HEK293T (cell line): ENCODE measurements at regions not wholly inside any gene's neighbourhood (a gene's known extent, or its start where the extent isn't known, plus 50 kb on each side); places are given as distances from the start of the nearest gene placed in this dataset.

Experiments used
- CTCF ChIA-PET: fragments of 350-600 bp; formaldehyde crosslinking; extraction: SDS; loops from one replicate; lab custom pipeline; 2021; ENCODE audit warnings: antibody characterized with exemption, inconsistent platforms; lab: Yijun Ruan, JAX
- POLR2A ChIA-PET: fragments of 350-600 bp; formaldehyde crosslinking; extraction: SDS; loops from one replicate; lab custom pipeline; 2020; ENCODE audit warnings: antibody characterized with exemption, inconsistent platforms; lab: Yijun Ruan, JAX
- DNase-seq: peaks from one replicate; pipeline ENCODE4 v3.0.0; 2012; ENCODE audit warnings: mixed read lengths; ENCODE audit errors: extremely low spot score
- ARNT ChIP-seq: fragments of 450-650 bp; IDR thresholded peaks from 2 replicates; pipeline ENCODE4 v1.6.1; 2017; ENCODE audit warnings: mild to moderate bottlenecking
- BHLHE40 ChIP-seq: fragments of 450-650 bp; IDR thresholded peaks from 2 replicates; pipeline ENCODE4 v1.6.1; 2016; ENCODE audit warnings: mild to moderate bottlenecking, moderate library complexity, borderline replicate concordance
- CTBP1 ChIP-seq: fragments of 450-650 bp; IDR thresholded peaks from 2 replicates; pipeline ENCODE4 v1.6.1; 2016; ENCODE audit warnings: borderline replicate concordance
- ELF4 ChIP-seq: fragments of 450-650 bp; IDR thresholded peaks from 2 replicates; pipeline ENCODE4 v1.6.1; 2017; ENCODE audit warnings: antibody characterized with exemption
- FOXA1 ChIP-seq: fragments of 450-650 bp; IDR thresholded peaks from 2 replicates; pipeline ENCODE4 v1.6.1; 2016; ENCODE audit warnings: mild to moderate bottlenecking
- FOXK2 ChIP-seq: fragments of 450-650 bp; IDR thresholded peaks from 2 replicates; pipeline ENCODE4 v1.6.1; 2016; ENCODE audit warnings: mild to moderate bottlenecking
- FOXM1 ChIP-seq: fragments of 450-650 bp; IDR thresholded peaks from 2 replicates; pipeline ENCODE4 v1.6.1; 2017; ENCODE audit warnings: mild to moderate bottlenecking, borderline replicate concordance
- HDGF ChIP-seq: fragments of 450-650 bp; IDR thresholded peaks from 2 replicates; pipeline ENCODE4 v1.6.1; 2017; ENCODE audit warnings: antibody characterized with exemption, borderline replicate concordance
- L3MBTL2 ChIP-seq: fragments of 450-650 bp; conservative IDR thresholded peaks from 2 replicates; pipeline ENCODE4 v1.6.1; 2016; ENCODE audit warnings: mild to moderate bottlenecking
- LEF1 ChIP-seq: fragments of 450-650 bp; IDR thresholded peaks from 2 replicates; pipeline ENCODE4 v1.6.1; 2017; ENCODE audit warnings: mild to moderate bottlenecking, borderline replicate concordance
- NFRKB ChIP-seq: fragments of 450-650 bp; IDR thresholded peaks from 2 replicates; pipeline ENCODE4 v1.6.1; 2016; ENCODE audit warnings: mild to moderate bottlenecking, moderate library complexity
- SP1 ChIP-seq: fragments of 450-650 bp; IDR thresholded peaks from 2 replicates; pipeline ENCODE4 v1.6.1; 2017
- SUZ12 ChIP-seq: fragments of 450-650 bp; IDR thresholded peaks from 2 replicates; pipeline ENCODE4 v1.6.1; 2016; ENCODE audit warnings: mild to moderate bottlenecking
- TARDBP ChIP-seq: fragments of 450-650 bp; IDR thresholded peaks from 2 replicates; pipeline ENCODE4 v1.6.1; 2016
- ZNF384 ChIP-seq: fragments of 450-650 bp; IDR thresholded peaks from 2 replicates; pipeline ENCODE4 v1.6.1; 2016
- TF ChIP-seq, protein P1 (sequence below): fragments of 450-650 bp; IDR thresholded peaks from 2 replicates; pipeline ENCODE4 v1.6.1; 2016

DNA sequence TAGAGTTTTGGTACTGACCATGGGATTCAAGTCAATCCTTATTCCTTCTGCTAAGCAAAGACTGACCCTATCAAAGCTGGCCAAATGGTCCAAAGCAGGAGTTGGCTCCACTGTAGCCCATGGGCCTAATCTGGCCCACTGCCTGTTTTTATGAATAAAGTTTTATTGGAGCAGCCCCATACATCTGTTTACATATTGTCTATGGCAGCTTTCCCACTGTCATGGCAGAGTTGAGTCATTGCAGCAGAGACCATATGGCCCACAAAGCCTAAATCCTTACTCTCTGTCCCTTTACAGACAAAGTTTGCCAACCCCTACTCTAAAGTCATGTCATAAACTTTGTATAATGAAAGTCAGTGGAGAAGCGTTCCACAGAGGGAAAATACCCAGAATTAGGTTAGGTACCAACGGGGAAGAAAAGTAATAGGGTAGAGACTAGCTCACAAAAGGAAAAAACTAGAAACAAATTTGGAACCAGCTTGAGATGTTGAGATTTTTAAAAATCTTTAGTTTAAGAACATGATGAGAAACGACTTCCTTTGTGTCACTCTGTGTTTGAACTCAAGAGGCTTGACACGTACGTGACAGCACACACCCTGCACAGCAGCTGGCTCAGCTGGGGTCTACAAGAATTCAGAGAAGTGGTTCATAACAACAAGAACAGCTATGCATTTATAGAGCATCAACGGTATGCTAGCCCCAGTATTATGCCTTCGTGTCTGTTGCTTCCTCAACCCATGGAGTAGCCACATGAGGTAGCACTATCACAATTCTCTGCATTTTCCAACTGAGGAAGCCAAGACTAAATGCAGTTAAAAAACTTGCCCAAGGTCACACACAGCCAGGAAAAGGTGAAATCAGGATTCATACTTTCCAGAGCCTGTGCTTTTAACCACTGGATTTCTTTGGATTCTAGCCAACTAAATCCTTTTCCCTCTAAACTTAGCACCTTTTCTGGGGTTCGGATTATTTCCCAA, 198.9 kb upstream of the WWC1 start:
- CTCF ChIA-PET = no interaction called here
- POLR2A ChIA-PET = no interaction called here
- TF ChIP-seq LEF1 (no peak), ZNF384 (no peak), ELF4 (no peak), FOXM1 (no peak), TARDBP (no peak), HDGF (no peak), FOXA1 (no peak), CTBP1 (no peak), SUZ12 (no peak), ARNT (no peak), L3MBTL2 (no peak), SP1 (no peak), BHLHE40 (no peak), FOXK2 (no peak), NFRKB (no peak)
- TF ChIP-seq, protein P1, sequence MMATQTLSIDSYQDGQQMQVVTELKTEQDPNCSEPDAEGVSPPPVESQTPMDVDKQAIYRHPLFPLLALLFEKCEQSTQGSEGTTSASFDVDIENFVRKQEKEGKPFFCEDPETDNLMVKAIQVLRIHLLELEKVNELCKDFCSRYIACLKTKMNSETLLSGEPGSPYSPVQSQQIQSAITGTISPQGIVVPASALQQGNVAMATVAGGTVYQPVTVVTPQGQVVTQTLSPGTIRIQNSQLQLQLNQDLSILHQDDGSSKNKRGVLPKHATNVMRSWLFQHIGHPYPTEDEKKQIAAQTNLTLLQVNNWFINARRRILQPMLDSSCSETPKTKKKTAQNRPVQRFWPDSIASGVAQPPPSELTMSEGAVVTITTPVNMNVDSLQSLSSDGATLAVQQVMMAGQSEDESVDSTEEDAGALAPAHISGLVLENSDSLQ = no peak
- no peak for DNase-seq

DNA sequence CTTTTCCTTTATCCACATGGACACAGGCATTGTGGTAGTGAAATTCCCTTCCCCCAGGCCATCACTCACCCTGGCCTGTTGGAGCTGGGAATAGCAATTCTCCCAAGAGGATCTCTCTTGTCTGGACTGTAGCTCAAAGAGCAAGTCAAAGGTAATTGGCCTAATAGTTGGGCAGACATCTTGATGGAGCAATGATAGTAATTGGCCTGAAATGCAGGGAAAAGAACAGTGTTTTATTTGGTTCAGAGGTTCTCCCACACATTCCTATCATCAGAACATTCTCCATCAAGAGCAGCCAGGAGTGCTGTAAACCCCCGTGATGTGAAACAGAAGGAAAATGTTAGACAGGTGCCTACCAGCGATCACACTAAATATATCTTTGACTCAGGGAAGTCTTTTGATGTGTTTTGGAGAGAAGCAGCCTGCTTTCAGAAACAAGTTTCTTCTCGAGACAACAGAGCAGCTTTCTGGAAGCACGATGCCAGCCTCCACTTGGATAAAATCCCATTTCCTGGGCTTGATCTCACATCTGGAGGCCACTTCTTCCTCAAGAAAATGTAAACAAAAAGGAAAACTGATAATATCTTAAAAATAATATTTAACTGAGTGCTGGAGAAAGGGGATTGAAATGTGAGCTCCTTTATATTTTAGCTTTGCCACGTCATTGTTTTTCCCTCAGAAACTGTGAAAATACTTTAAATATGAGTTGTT, 198.1 kb upstream of the WWC1 start:
- ChIA-PET POLR2A (no interaction called here), CTCF (no interaction called here)
- TF ChIP-seq FOXK2 (no peak), SP1 (no peak), FOXM1 (no peak), BHLHE40 (no peak), ARNT (no peak), CTBP1 (no peak), HDGF (no peak), FOXA1 (no peak), NFRKB (no peak), ZNF384 (no peak), TARDBP (no peak), L3MBTL2 (no peak), SUZ12 (no peak), LEF1 (no peak), ELF4 (no peak)
- TF ChIP-seq, protein P1 = no peak
- DNase-seq = no peak

DNA sequence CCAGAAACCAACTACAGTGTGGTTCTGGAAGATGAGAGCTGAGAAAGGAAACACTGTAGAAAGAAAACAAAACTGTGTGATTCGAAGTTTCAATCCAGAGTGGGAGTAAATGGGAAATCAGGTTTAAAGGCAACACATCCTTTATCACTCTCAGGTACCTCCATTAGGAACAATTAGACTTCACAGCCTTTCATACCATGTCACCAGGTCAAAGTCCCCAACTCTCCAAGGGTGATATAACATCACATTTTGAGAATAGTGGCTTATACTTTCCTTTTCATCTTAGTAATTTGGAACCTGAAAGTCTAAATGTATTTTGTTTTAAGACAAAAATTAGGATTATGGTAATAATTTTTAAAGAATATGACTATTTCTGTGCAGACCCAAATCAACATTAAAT, 194.9 kb upstream of the WWC1 start:
- TF ChIP-seq ELF4 (no peak), L3MBTL2 (no peak), CTBP1 (no peak), SUZ12 (no peak), ARNT (no peak), FOXK2 (no peak), ZNF384 (no peak), TARDBP (no peak), BHLHE40 (no peak), SP1 (no peak), HDGF (no peak), FOXM1 (no peak), NFRKB (no peak), FOXA1 (no peak), LEF1 (no peak)
- TF ChIP-seq, protein P1 = no peak
- POLR2A ChIA-PET = no interaction called here
- CTCF ChIA-PET = no interaction called here
- DNase-seq = no peak

DNA sequence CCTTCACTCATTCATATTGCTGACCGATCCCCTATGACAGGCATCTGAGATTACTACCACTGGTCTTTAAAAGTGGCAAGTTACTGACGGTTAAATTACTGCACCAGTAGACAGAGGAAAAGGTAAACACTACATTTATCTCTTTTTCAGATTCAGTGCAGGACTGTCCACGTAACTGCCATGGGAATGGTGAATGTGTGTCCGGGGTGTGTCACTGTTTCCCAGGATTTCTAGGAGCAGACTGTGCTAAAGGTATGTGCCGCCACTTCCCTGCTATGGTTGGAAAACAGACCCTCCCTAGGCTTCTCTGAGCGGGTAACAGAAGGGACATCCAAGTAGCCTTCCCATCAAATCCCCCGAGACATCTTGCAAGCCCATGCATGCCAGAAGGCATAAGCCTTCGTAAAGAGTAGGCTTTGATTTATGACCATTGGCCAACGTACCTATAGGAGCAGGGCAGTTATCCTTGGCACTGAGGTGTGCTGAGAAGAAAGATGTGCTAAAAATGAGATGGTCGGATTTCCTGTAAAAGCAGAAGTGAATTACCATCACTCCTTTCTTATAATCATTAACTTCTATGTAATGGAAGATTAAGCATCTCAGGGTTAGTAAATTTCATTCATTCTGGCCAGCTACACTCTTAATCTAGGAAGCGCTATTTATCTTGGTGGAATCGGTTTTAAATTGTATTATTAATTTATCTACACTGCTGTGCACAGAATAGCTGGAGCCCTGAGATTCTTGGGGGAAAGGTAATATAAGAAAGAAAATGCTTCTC, 193.4 kb upstream of the WWC1 start:
- ChIA-PET CTCF (interaction anchor here (0.9 kb wide), 1 partner anchor 16 kb away, joined by 3 read pairs; no protein-coding TSS in a partner anchor), POLR2A (no interaction called here)

More for the DNA sequence above, 193.4 kb upstream of the WWC1 start:
- no peak for TF ChIP-seq FOXK2
- TF ChIP-seq, protein P1 = no peak
- TF ChIP-seq CTBP1 = no peak
- TF ChIP-seq ELF4 = no peak
- TF ChIP-seq FOXM1 = no peak
- no peak for TF ChIP-seq BHLHE40
- no peak for TF ChIP-seq TARDBP
- TF ChIP-seq HDGF = no peak
- no peak for TF ChIP-seq ARNT
- TF ChIP-seq LEF1 = no peak
- TF ChIP-seq SP1 = no peak
- no peak for TF ChIP-seq ZNF384
- no peak for DNase-seq
